Omental fat pad (tissue), 3 donors: ENCODE measurements at regions not wholly inside any gene's neighbourhood (a gene's known extent, or its start where the extent isn't known, plus 50 kb on each side); places are given as distances from the start of the nearest gene placed in this dataset.
"Not testable (repeated sequence)": the region's sequence is repeated elsewhere in the genome, so short reads cannot be mapped to it uniquely, and the experiment has no call there.

Experiments
- ATAC-seq: fragments of 150-250 bp; one replicate; pipeline ENCODE4 v1.9.1; 2016; ENCODE audit warnings: mild to moderate bottlenecking, moderate library complexity; ENCODE audit not compliant: low FRiP score
- DNase-seq: peaks from one replicate; pipeline ENCODE4 v3.0.0-alpha.2; 2019; ENCODE audit warnings: low spot score
- TF ChIP-seq, protein P1 (sequence below), 3 donors: fragments of 450-650 bp; IDR thresholded peaks; one replicate each; pipeline ENCODE4 v1.5.1; 2016 to 2017; ENCODE audit warnings: antibody characterized with exemption in 3 of 3, mild to moderate bottlenecking in 3 of 3, moderate library complexity in 2 of 3

DNA sequence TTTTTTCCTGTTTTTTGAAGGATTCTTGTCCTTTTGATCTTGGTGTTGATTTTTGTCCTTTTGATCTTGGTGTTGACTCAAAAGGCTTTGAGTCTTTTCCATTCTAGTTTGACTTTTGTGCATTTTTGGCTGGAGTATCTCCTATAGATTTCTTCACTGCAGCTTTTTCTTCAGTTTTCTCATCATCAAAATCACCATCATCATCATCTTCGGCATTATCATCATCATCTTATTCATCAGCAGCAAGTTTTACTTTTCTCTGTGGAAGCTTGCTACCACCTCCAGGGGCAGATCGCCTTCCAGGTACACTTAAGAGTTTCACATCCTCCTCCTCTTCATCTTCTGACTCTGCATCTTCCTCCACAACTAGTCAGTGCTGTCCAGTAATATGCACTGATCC lies 56.5 kb upstream of the MCHR2 start:
- DNase-seq: no peak
- TF ChIP-seq, protein P1, sequence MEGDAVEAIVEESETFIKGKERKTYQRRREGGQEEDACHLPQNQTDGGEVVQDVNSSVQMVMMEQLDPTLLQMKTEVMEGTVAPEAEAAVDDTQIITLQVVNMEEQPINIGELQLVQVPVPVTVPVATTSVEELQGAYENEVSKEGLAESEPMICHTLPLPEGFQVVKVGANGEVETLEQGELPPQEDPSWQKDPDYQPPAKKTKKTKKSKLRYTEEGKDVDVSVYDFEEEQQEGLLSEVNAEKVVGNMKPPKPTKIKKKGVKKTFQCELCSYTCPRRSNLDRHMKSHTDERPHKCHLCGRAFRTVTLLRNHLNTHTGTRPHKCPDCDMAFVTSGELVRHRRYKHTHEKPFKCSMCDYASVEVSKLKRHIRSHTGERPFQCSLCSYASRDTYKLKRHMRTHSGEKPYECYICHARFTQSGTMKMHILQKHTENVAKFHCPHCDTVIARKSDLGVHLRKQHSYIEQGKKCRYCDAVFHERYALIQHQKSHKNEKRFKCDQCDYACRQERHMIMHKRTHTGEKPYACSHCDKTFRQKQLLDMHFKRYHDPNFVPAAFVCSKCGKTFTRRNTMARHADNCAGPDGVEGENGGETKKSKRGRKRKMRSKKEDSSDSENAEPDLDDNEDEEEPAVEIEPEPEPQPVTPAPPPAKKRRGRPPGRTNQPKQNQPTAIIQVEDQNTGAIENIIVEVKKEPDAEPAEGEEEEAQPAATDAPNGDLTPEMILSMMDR (IDR thresholded peaks at IDR 0.05): no peak
- no peak for ATAC-seq

DNA sequence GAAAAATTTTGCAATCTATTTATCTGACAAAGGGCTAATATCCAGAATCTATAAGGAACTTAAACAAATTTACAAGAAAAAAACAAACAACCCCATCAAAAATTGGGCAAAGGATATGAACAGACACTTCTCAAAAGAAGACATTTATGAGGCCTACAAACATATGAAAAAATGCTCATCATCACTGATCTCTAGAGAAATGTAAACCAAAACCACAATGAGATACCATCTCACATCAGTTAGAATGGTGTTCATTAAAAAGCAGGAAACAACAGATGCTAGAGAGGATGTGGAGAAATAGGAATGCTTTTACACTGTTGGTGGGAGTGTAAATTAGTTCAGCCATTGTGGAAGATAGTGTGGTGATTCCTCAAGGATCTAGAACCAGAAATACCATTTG lies 49.9 kb upstream of the MCHR2 start:
- not testable (repeated sequence) for ATAC-seq, DNase-seq
